GM20000 (cell line): ENCODE measurements at regions not wholly inside any gene's neighbourhood (a gene's known extent, or its start where the extent isn't known, plus 50 kb on each side); places are given as distances from the start of the nearest gene placed in this dataset.
"Not testable (repeated sequence)": the region's sequence is repeated elsewhere in the genome, so short reads cannot be mapped to it uniquely, and the experiment has no call there.

Experiments
- DNase-seq: peaks from one replicate; pipeline ENCODE4 v3.0.0; 2012; ENCODE audit warnings: low spot score
- CTCF ChIP-seq: IDR thresholded peaks from 2 replicates; pipeline ENCODE4 v1.5.1; 2012; ENCODE audit warnings: mild to moderate bottlenecking, control low read depth; ENCODE audit errors: extremely low read depth, missing control alignments

DNA sequence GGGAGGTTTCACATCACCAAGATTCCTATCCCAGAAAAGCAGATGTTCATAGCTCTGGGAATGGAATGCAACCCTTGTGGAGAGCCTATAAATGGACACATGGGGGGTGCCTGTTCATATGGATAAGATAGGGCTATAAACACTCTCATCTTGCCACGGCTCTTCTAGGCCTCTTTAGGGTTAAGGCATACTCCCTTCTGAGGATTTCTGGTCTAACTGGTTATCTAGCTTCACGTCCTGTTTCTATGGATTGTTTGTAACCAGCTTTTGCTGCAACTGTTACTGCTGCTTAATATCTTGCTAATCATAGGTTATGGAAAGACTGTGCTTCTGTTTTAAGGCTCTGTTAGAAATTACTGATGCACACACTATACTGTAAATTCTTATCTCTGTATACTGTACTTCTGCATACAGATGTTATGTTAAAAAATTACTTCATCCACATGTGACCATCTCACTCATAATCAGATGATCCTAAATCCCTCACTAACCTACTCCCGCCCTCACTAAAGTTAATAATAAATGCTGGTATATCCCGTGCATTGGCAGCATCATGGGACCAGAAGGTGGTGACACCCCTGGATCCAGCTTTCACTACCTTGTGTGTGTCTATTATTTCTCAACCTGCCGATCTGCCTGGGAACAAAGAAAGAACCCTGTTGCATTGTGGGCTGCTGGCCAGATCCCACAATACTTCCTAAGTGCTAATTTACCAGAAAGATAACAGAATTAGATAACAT lies 68.7 kb downstream of the PRKAB2 start:
- not testable (repeated sequence) for DNase-seq

DNA sequence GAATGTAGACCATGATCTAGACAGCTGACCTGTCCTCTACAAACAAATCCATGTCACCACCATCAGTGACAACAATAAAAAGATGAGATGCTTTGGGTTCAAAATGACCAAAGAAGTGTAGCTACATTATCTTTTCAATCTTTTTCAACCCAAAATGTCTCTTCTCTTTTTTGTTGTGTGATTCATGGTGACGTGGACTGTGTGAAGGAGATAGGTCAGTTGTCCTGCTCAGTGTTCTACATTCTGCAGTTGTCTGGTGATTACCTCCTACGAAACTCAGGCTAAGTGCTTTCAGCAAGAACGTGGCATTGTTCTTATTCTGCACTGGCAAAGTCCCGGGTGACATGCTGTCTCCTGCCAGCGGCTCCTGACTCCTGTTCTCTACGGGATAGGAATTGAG lies 73.1 kb downstream of the PRKAB2 start:
- no peak for TF ChIP-seq CTCF
- DNase-seq: no peak

- not testable (repeated sequence) for DNase-seq
These were observed 73.8 kb downstream of the PRKAB2 start for GRCh38 chr1:147098338-147098973.

GRCh38 chr1:147095691-147096090 lies 76.6 kb downstream of the PRKAB2 start:
- no peak for TF ChIP-seq CTCF
- DNase-seq: no peak

DNA sequence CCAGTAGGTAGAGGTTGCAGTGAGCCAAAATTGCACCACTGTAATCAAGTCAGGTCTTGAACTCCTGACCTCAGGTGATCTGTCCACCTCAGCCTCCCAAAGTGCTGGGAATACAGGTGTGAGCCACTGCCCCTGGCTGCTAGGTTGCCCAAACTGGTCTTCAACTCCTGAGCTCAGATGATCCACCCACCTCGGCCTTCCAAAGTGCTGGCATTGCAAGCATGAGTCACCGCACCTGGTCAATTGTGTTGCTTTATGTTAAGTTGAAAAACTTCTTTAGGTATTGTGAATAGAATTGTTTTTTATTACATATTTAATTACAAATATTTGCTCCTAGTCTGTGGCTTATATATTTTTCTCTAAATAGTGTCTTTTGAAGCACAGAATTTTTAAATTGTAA lies 80.5 kb downstream of the PRKAB2 start:
- no peak for DNase-seq
- TF ChIP-seq CTCF: no peak

GRCh38 chr1:147089457-147089856 lies 82.8 kb downstream of the PRKAB2 start:
- no peak for DNase-seq
- TF ChIP-seq CTCF: no peak

DNA sequence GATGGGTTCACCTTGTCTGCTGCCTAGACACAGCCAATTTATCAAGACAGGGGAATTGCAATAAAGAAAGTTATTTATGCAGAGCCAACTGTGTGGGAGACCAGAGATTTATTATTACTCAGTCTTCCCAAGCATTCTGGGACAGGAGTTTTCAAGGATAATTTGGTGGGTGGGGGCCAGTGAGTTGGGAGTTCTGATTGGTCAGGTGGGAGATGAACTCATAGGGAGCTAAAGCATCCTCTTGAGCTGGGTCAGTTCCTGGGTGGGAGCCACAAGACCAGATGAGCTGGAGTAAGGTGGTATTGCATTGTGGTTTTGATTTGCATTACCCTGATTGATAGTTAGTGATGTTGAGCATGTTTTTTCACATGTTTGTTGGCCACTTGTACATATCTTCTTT lies 86.1 kb downstream of the PRKAB2 start:
- no peak for DNase-seq
- TF ChIP-seq CTCF: no peak

DNA sequence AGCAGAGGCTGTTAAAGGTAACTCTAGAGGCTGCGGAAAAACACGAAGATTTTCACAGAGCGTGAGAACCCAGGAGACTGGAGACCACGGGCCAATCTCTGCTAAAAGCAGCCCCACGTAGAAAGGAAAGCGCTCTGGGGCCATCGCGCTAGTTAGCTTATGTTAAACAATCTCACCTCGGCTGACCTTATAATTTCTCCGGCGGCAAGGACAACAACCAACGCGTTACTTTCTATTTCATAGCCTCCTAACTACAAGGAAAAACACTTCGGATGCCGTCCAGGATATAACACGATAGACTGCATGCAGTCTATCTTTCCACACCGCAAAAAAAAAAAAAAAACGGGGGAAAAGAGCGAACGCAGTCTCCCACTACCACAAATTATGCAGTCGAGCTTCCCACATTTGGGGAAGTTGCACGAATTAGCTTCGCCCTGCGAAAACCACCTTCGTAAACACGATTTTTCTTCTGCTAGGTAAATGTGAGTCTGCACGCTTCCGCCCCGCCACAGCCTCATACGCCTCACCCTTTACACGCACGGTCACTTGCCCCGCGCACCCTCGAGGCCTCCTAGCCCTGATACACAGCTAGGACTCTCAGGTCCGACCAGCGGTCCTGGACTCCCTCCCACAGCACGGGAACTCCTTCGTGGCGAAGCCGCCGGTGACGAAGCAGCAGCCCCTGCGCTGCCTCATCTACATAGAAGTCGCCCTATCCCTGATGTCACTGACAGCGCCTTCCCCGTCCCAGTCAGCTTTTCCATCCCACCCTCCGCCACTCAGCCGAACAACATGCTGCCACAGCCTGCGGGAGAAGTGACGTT lies 87.8 kb downstream of the PRKAB2 start:
- TF ChIP-seq CTCF: no peak
- DNase-seq: peak; percentile 72
